ENCODE measurements at regions not wholly inside any gene's neighbourhood (a gene's known extent, or its start where the extent isn't known, plus 50 kb on each side); places are given as distances from the start of the nearest gene placed in this dataset.

DNA sequence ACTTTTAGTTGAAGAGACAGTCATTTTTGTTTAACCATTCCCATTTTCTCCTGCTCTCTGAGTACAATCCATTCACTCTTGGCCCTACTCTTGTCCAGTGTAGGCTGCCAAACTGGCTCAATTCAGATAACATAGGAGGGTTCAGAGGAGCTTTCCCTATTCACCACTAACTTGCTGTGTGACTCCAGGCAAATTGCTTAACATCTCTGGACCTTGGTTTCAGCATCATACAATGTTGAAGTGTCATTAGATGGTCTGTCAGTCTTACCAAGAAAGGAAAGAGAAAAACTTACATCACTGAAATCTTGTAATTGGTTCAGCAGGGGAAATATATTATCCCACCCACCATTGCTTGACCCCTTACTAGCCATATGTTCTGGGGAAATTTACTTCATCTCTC is 171.4 kb upstream of the MCHR2 start:
- H3K9me3 Mint-ChIP-seq (ENCODE audit: unreplicated experiment) = no peaks in the 10 kb centered on the region
- H3K4me3 Mint-ChIP-seq (ENCODE audit: unreplicated experiment) = no peak overlapping the region
- no peaks in the 10 kb centered on the region for H3K36me3 Mint-ChIP-seq (ENCODE audit: insufficient read depth, unreplicated experiment)
- H3K4me1 Mint-ChIP-seq (ENCODE audit: low read depth, unreplicated experiment) = no peaks in the 10 kb centered on the region
- intact Hi-C loops (cut with micrococcal nuclease; ENCODE audit: unreplicated experiment) = no loop called here
- Histone ChIP-seq H3K4me3 (ENCODE audit: low read depth, low read length) (no peak overlapping the region), H3K36me3 (ENCODE audit: control insufficient read depth, insufficient read depth, low read length) (no peaks in the 10 kb centered on the region; the same call in 1 of the 2 replicates), H3K4me1 (no peaks in the 10 kb centered on the region), H3K9me3 (no peaks in the 10 kb centered on the region), H3K27me3 (replicated peaks; ENCODE audit: control insufficient read depth, insufficient read depth, low read length) (no peaks in the 10 kb centered on the region)
- TF ChIP-seq, protein P1, sequence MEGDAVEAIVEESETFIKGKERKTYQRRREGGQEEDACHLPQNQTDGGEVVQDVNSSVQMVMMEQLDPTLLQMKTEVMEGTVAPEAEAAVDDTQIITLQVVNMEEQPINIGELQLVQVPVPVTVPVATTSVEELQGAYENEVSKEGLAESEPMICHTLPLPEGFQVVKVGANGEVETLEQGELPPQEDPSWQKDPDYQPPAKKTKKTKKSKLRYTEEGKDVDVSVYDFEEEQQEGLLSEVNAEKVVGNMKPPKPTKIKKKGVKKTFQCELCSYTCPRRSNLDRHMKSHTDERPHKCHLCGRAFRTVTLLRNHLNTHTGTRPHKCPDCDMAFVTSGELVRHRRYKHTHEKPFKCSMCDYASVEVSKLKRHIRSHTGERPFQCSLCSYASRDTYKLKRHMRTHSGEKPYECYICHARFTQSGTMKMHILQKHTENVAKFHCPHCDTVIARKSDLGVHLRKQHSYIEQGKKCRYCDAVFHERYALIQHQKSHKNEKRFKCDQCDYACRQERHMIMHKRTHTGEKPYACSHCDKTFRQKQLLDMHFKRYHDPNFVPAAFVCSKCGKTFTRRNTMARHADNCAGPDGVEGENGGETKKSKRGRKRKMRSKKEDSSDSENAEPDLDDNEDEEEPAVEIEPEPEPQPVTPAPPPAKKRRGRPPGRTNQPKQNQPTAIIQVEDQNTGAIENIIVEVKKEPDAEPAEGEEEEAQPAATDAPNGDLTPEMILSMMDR (IDR thresholded peaks at IDR 0.05; ENCODE audit: insufficient read depth in 1 of 2, low read depth in 1 of 2, low read length in 1 of 2, severe bottlenecking in 1 of 2, unreplicated experiment in 1 of 2) = no peak
- ChIA-PET POLR2A (no interaction called here), CTCF (no interaction called here)
- no peak overlapping the region for H3K27ac Mint-ChIP-seq (ENCODE audit: unreplicated experiment)
- H3K27me3 Mint-ChIP-seq (ENCODE audit: insufficient read depth, unreplicated experiment) = no peaks in the 10 kb centered on the region
- no TSS peak for BruUV-seq (replicated peaks)
- DNase-seq = no peak

DNA sequence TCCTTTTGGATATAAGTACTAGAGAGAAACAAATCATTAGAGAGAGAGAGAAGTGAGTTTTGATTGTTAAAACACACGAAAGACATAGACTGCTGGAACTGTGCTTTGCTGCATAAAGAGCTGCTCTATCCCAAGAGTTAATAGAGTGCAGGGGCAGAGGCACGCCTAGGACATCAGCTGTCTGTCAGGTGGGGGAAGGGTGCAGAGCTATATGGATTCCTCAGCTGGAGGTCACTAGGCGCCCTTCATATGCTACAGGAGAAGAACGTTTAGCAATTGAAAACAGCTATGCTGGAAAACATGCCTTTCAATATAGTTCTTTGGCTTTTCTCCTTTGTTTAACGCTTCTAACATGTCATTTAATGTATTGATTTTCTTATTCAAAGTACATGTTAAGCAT is 169.0 kb upstream of the MCHR2 start:
- Histone ChIP-seq H3K4me3 (ENCODE audit: low read depth, low read length) (no peak overlapping the region), H3K36me3 (ENCODE audit: control insufficient read depth, insufficient read depth, low read length) (no peaks in the 10 kb centered on the region; the same call in 1 of the 2 replicates), H3K9me3 (no peaks in the 10 kb centered on the region), H3K27me3 (replicated peaks; ENCODE audit: control insufficient read depth, insufficient read depth, low read length) (no peaks in the 10 kb centered on the region), H3K4me1 (no peaks in the 10 kb centered on the region)
- no peaks in the 10 kb centered on the region for H3K27me3 Mint-ChIP-seq (ENCODE audit: insufficient read depth, unreplicated experiment)
- intact Hi-C loops (cut with micrococcal nuclease; ENCODE audit: unreplicated experiment) = no loop called here
- no peak for DNase-seq
- peaks cover 5% of the 10 kb centered on the region for H3K36me3 Mint-ChIP-seq (ENCODE audit: insufficient read depth, unreplicated experiment)
- no peaks in the 10 kb centered on the region for H3K4me1 Mint-ChIP-seq (ENCODE audit: low read depth, unreplicated experiment)
- TF ChIP-seq, protein P1 (IDR thresholded peaks at IDR 0.05; ENCODE audit: insufficient read depth in 1 of 2, low read depth in 1 of 2, low read length in 1 of 2, severe bottlenecking in 1 of 2, unreplicated experiment in 1 of 2) = no peak
- H3K27ac Mint-ChIP-seq (ENCODE audit: unreplicated experiment) = no peak overlapping the region
- ChIA-PET CTCF (no interaction called here), POLR2A (no interaction called here)
- BruUV-seq (replicated peaks) = no TSS peak
- no peaks in the 10 kb centered on the region for H3K9me3 Mint-ChIP-seq (ENCODE audit: unreplicated experiment)
- no peak overlapping the region for H3K4me3 Mint-ChIP-seq (ENCODE audit: unreplicated experiment)

DNA sequence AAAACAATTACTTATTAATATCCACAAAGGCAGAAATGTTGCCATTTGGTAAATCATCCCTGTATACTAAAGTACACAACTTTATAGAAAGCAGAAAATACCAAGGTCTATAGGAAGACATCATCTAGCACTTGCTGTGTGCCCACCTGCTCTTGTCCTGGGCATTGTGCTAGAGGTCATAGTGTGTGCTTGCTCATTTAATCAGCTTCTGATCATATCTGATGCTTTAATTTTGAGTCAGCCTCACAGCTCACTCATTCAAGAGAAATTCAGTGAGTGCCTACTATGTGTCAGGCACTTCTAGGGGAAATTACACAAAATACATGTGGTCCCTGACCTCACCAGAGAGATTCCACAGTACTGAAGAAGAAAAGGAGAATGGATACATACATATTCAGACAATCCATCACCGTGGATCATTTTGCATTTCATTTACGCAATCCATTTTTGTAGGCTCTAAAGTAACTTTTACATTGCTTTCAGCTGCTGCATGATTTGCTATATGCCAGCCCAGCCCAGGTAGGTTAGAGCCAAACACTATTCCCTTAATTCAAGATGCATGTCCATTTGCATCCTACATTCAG is 167.9 kb upstream of the MCHR2 start:
- no peaks in the 10 kb centered on the region for H3K27me3 ChIP-seq (replicated peaks; ENCODE audit: control insufficient read depth, insufficient read depth, low read length)
- H3K36me3 ChIP-seq (ENCODE audit: control insufficient read depth, insufficient read depth, low read length) = no peaks in the 10 kb centered on the region; the same call in 1 of the 2 replicates
- intact Hi-C loops (cut with micrococcal nuclease; ENCODE audit: unreplicated experiment) = no loop called here
- TF ChIP-seq, protein P1 (IDR thresholded peaks at IDR 0.05; ENCODE audit: insufficient read depth in 1 of 2, low read depth in 1 of 2, low read length in 1 of 2, severe bottlenecking in 1 of 2, unreplicated experiment in 1 of 2) = no peak
- H3K4me1 ChIP-seq = no peaks in the 10 kb centered on the region
- POLR2A ChIA-PET = no interaction called here
- H3K4me3 ChIP-seq (ENCODE audit: low read depth, low read length) = no peak overlapping the region
- H3K36me3 Mint-ChIP-seq (ENCODE audit: insufficient read depth, unreplicated experiment) = peaks cover 5% of the 10 kb centered on the region
- BruUV-seq (replicated peaks) = no TSS peak
- H3K4me3 Mint-ChIP-seq (ENCODE audit: unreplicated experiment) = no peak overlapping the region
- H3K9me3 ChIP-seq = no peaks in the 10 kb centered on the region
- CTCF ChIA-PET = no interaction called here
- no peaks in the 10 kb centered on the region for H3K4me1 Mint-ChIP-seq (ENCODE audit: low read depth, unreplicated experiment)
- no peak for DNase-seq
- no peaks in the 10 kb centered on the region for H3K27me3 Mint-ChIP-seq (ENCODE audit: insufficient read depth, unreplicated experiment)
- H3K9me3 Mint-ChIP-seq (ENCODE audit: unreplicated experiment) = no peaks in the 10 kb centered on the region
- no peak overlapping the region for H3K27ac Mint-ChIP-seq (ENCODE audit: unreplicated experiment)
